Common myeloid progenitor, CD34-positive (primary cell): ENCODE measurements at regions not wholly inside any gene's neighbourhood (a gene's known extent, or its start where the extent isn't known, plus 50 kb on each side); places are given as distances from the start of the nearest gene placed in this dataset.

Experiments used
- CTCF ChIA-PET: fragments of 350-600 bp; sonication (Branson Sonifier 250); formaldehyde crosslinking; loops from one replicate; lab custom pipeline; 2021; ENCODE audit warnings: antibody characterized with exemption; lab: Charles Lee
- POLR2A ChIA-PET: fragments of 350-600 bp; sonication (Branson Sonifier 250); formaldehyde crosslinking; loops from one replicate; lab custom pipeline; 2021; ENCODE audit warnings: antibody characterized with exemption; lab: Charles Lee
- DNase-seq, 3 donors: peaks; one replicate each; pipeline versions ENCODE4 v3.0.0 to v3.0.0-alpha.2; 2013
- H3K27ac ChIP-seq, 2 experiments: 1 replicate in 1 of 2; 2 replicates in 1 of 2; pipeline ENCODE4 v1.7.0; 2013; ENCODE audit warnings: inconsistent platforms in 2 of 2, low read length in 2 of 2, mild to moderate bottlenecking in 2 of 2, low read depth in 1 of 2, moderate library complexity in 1 of 2; ENCODE audit not compliant: severe bottlenecking in 2 of 2, insufficient read depth in 1 of 2, poor library complexity in 1 of 2
- H3K27me3 ChIP-seq, 5 experiments: replicated peaks in 2 of 5; 1 replicate in 3 of 5; 2 replicates in 2 of 5; pipeline versions ENCODE4 v1.6.1 to v1.7.0; 2013; ENCODE audit warnings: low read length in 4 of 5, mild to moderate bottlenecking in 2 of 5, moderate library complexity in 2 of 5, inconsistent platforms in 1 of 5; ENCODE audit not compliant: insufficient read depth in 5 of 5, control insufficient read depth in 4 of 5
- H3K36me3 ChIP-seq, 4 experiments: 1 replicate in 2 of 4; 2 replicates in 2 of 4; pipeline versions ENCODE4 v1.6.1 to v1.7.0; 2013; ENCODE audit warnings: low read length in 3 of 4, control low read depth in 1 of 4, mild to moderate bottlenecking in 1 of 4; ENCODE audit not compliant: control insufficient read depth in 4 of 4, insufficient read depth in 4 of 4
- H3K4me1 ChIP-seq, 4 experiments: 1 replicate in 3 of 4; 2 replicates in 1 of 4; pipeline versions ENCODE4 v1.6.1 to v1.7.1; 2013; ENCODE audit warnings: low read length in 3 of 4, mild to moderate bottlenecking in 3 of 4, control low read depth in 1 of 4, inconsistent platforms in 1 of 4, moderate library complexity in 1 of 4; ENCODE audit not compliant: control insufficient read depth in 4 of 4, insufficient read depth in 4 of 4; ENCODE audit errors: control extremely low read depth in 1 of 4
- H3K4me3 ChIP-seq, 7 experiments: 1 replicate in 4 of 7; 2 replicates in 3 of 7; pipeline versions ENCODE4 v1.5.1 to v1.7.0; 2013; ENCODE audit warnings: mild to moderate bottlenecking in 7 of 7, low read length in 6 of 7, moderate library complexity in 6 of 7, inconsistent platforms in 2 of 7, low read depth in 2 of 7, control low read depth in 1 of 7; ENCODE audit not compliant: insufficient read depth in 4 of 7, control insufficient read depth in 1 of 7; ENCODE audit errors: extremely low read depth in 1 of 7
- H3K9me3 ChIP-seq, 5 experiments: 1 replicate in 4 of 5; 2 replicates in 1 of 5; pipeline versions ENCODE4 v1.6.1 to v1.7.1; 2013; ENCODE audit warnings: low read length in 4 of 5, mild to moderate bottlenecking in 2 of 5, inconsistent platforms in 1 of 5, low read depth in 1 of 5, moderate library complexity in 1 of 5; ENCODE audit not compliant: control insufficient read depth in 4 of 5, insufficient read depth in 2 of 5; ENCODE audit errors: control extremely low read depth in 1 of 5
- WGBS: methylation state at CpG from one replicate; pipeline ENCODE4 v1.1.5; 2013; ENCODE audit not compliant: insufficient coverage; 5-methylcytosine and 5-hydroxymethylcytosine counted together

DNA sequence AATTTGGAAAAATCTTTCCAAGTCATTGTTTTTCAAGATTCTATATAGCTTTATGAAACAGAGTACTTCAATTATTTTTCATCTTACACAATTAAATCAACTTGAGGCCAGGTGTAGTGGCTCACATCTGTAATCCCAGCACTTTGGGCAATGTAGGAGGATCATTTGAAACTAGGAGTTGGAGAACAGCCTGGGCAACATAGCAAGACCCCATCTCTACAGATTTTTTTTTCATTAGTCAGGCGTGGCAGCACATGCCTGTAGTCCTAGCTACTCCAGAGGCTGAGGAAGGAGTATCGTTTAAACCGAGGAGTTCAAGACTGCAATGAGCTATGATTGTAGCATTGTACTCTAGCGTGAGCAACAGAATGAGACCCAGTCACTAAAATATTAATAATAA lies 72.9 kb downstream of the BMP4 start:
- Histone ChIP-seq H3K4me1 (no peaks in the 10 kb centered on the region), H3K4me3 (no peak overlapping the region), H3K27ac (no peak overlapping the region), H3K9me3 (no peaks in the 10 kb centered on the region), H3K27me3 (peaks cover 0 to 10% (median 2%) of the 10 kb centered on the region in 5 experiments), H3K36me3 (no peaks in the 10 kb centered on the region)
- ChIA-PET POLR2A (no interaction called here), CTCF (no interaction called here)
- WGBS = no CpG with 5 or more reads among the region's 4 CpGs
- DNase-seq = no peak

GRCh38 chr14:53882684-53883083 lies 73.9 kb downstream of the BMP4 start:
- no peak overlapping the region for H3K27ac ChIP-seq
- POLR2A ChIA-PET = no interaction called here
- H3K36me3 ChIP-seq = no peaks in the 10 kb centered on the region
- CTCF ChIA-PET = no interaction called here
- DNase-seq = no peak
- no peak overlapping the region for H3K4me3 ChIP-seq
- peaks cover 0 to 10% (median 0%) of the 10 kb centered on the region in 5 experiments for H3K27me3 ChIP-seq
- no peaks in the 10 kb centered on the region for H3K9me3 ChIP-seq
- no peaks in the 10 kb centered on the region for H3K4me1 ChIP-seq
- 55% methylated on average over 2 of the region's 4 CpGs for WGBS

DNA sequence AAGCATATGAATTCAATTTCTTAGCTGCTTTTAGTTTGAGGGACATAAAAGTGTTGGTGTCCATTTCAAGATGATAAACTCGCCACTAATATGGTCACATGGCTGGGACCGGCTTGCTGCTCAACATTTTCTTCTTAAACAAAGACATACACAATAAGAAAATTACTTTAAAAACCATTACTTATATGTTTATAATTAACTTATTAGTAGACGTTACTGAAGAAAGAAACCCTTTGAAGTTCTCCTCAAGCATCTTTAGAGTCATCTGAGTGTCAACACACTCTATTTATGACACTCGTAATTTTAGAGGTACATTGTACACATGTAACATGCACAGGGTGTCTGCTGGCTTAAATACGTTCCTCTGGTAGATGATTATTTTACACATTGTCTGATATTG lies 74.7 kb downstream of the BMP4 start:
- Histone ChIP-seq H3K27me3 (peaks cover 0 to 10% (median 0%) of the 10 kb centered on the region in 5 experiments), H3K4me3 (no peak overlapping the region), H3K36me3 (no peaks in the 10 kb centered on the region), H3K4me1 (no peaks in the 10 kb centered on the region), H3K9me3 (no peaks in the 10 kb centered on the region), H3K27ac (no peak overlapping the region)
- WGBS = no CpG with 5 or more reads among the region's 5 CpGs
- POLR2A ChIA-PET = no interaction called here
- no peak for DNase-seq
- CTCF ChIA-PET = no interaction called here

DNA sequence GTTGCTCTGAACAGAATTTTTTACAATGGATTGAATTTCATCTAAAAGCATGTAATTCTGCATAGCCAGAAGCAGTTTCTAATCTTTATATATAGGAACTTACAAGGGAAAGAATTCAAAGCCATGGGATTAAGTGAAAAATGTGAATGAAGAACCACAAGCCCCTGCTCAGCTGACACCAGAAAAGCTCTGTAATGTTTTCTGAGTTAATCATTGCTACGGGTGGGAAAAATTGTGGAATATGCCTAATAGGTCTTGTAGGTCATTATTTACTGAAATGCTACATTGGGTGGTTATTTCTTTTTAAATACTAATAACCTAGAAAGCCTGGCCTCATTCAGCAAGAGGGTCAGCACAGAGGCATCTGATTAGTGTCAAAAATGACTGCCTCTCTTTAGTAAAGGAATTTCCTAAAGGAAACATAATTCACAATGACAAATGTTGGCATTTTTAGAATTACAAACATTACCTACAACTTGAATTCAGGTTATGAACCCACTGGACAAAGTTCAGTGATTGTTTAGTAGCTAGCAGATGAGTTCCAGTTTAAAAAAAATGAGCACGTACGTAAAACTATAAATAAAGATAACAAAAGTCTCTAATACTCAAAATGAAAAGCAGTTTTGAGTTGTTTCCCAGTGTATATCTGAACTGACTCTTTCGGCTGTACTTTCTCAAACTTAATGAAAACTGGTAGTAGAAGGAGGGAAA lies 75.3 kb downstream of the BMP4 start:
- POLR2A ChIA-PET = no interaction called here
- no peaks in the 10 kb centered on the region for H3K4me1 ChIP-seq

DNA sequence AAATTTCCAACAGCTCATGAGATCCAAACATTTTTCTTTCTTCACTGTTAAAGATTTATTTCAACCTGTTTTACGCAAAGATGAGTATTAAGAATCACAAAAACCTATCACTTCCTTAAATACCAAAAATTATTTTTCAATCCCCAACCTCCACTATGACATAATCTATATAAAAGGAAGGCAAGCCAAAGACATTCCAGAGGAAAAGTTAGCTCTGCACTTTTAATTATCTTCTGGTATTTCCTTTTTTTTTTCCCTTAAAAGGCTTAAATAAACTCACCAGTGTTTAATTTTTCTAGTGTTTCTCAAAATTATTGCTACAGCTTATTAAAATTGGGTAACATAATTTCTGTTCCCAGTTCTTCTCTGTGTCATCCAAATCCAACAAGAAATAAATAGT lies 75.9 kb downstream of the BMP4 start:
- POLR2A ChIA-PET = no interaction called here
- H3K9me3 ChIP-seq = no peaks in the 10 kb centered on the region
- H3K4me1 ChIP-seq = no peaks in the 10 kb centered on the region
- DNase-seq = no peak
- H3K4me3 ChIP-seq = no peak overlapping the region
- no CpG with 5 or more reads among the region's 1 CpG for WGBS
- no peak overlapping the region for H3K27ac ChIP-seq
- H3K27me3 ChIP-seq = peaks cover 0 to 10% (median 0%) of the 10 kb centered on the region in 5 experiments
- CTCF ChIA-PET = no interaction called here
- no peaks in the 10 kb centered on the region for H3K36me3 ChIP-seq

More for the DNA sequence above, 75.3 kb downstream of the BMP4 start:
- CTCF ChIA-PET = no interaction called here
- DNase-seq = no peak
- no peak overlapping the region for H3K27ac ChIP-seq
- no peaks in the 10 kb centered on the region for H3K9me3 ChIP-seq
- H3K4me3 ChIP-seq = no peak overlapping the region
- H3K27me3 ChIP-seq = peaks cover 0 to 10% (median 0%) of the 10 kb centered on the region in 5 experiments
- no CpG with 5 or more reads among the region's 4 CpGs for WGBS
- no peaks in the 10 kb centered on the region for H3K36me3 ChIP-seq

DNA sequence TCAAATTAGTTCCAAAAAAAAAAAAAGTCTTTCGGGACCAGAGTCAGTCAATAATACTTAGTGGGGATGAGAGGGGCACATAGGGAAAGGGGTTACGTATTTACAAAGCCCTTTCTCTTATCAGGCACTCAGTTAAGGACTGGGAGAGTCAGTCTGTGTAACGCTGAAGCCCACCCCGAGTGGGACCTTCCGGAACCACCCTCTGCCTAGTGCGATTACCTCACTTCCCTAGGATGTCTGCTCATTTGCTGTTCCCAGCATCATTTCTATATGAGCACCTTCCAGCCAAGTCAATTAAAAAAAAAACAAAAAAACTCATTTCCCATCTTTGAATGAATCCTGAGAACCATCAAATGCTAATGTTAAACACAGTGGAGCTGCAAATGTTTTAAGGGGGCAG lies 76.9 kb downstream of the BMP4 start:
- Histone ChIP-seq H3K4me1 (no peaks in the 10 kb centered on the region), H3K36me3 (no peaks in the 10 kb centered on the region), H3K27me3 (peaks cover 0 to 8% (median 0%) of the 10 kb centered on the region in 5 experiments), H3K9me3 (no peaks in the 10 kb centered on the region), H3K4me3 (no peak overlapping the region), H3K27ac (no peak overlapping the region)
- ChIA-PET CTCF (no interaction called here), POLR2A (no interaction called here)
- no peak for DNase-seq
- 96% methylated on average over 5 of the region's 6 CpGs for WGBS

DNA sequence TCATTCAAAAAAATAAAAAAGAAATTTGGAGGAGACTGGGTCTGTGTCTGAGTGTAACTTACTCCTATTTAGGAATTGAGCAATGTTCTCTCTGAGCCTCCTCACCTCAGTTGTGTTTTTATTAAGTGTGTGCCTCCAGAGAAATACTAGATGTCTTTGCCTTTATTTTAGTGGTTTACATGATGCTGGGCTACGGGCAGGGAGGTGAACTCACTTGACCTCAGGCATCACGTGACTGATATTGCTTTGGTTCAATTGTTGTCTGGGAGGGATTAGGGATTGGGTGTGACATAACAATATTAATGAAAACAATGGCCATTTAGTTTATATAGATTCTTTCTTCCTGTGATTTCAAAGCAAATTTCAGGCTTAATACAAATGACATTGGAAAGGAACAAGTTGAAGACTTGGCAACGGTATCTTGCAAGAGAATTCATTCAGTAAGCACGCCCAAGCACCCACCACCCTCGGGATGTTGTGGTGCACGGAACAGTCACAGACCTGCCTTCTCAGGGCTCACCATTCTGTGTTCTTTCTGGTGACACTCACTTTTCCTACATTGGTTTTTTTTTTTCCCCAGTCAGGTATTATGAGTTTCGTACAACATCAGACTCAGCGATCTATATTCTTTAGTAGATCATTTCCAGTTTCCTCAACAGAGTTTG lies 77.5 kb downstream of the BMP4 start:
- CTCF ChIA-PET = no interaction called here
- Histone ChIP-seq H3K27ac (no peak overlapping the region), H3K4me3 (no peak overlapping the region), H3K27me3 (peaks cover 0 to 7% (median 0%) of the 10 kb centered on the region in 5 experiments), H3K4me1 (no peaks in the 10 kb centered on the region), H3K36me3 (no peaks in the 10 kb centered on the region), H3K9me3 (no peaks in the 10 kb centered on the region)
- POLR2A ChIA-PET = no interaction called here
- DNase-seq = no peak
- WGBS = 82% methylated on average over 6 of the region's 8 CpGs
